ENCODE measurements at regions not wholly inside any gene's neighbourhood (a gene's known extent, or its start where the extent isn't known, plus 50 kb on each side); places are given as distances from the start of the nearest gene placed in this dataset.

DNA sequence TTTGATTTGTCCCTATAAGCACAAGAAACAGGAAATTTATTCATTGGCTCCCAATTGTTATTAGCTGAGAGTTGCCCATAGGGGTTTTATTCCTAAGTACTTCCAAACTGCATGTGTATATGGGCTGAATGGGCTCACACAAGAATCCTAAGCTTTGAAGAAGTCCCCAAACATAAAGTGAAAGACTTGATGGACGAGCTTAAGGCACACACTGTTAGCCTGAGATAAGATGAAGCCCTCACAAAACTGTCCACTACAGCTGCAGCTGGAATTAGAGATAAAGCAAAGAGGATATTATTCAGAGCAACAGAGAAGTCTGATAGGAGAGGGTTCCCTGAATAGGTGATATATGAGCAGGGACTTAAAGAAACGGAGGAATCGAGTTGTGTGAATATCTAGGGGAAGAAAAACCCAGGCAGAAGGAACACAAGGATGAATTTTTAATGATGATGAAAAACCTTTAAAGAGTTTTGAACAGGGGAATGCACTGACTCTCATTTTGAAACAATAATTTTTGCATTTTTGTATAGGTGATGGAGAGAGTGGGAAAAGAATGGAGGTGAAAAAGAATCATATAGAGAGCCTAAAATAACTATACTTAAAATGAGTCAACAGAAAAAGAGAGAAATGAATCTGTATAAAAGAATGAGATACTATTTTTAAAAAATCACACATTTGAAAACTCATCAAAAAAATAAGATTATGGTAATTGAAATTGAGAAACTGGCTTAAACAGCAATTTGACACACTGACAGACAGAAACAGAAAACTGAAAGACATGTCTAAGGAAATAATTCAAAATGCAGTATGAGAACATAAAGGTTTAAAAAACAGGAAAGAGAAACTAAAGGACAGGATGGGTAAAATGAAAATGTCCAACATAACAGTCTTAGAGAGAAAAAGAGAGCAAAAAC is 133.6 kb upstream of the POGK start (continued):
- TF ChIP-seq, protein P1, sequence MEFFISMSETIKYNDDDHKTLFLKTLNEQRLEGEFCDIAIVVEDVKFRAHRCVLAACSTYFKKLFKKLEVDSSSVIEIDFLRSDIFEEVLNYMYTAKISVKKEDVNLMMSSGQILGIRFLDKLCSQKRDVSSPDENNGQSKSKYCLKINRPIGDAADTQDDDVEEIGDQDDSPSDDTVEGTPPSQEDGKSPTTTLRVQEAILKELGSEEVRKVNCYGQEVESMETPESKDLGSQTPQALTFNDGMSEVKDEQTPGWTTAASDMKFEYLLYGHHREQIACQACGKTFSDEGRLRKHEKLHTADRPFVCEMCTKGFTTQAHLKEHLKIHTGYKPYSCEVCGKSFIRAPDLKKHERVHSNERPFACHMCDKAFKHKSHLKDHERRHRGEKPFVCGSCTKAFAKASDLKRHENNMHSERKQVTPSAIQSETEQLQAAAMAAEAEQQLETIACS (CRISPR knock-in tag; IDR thresholded peaks at IDR 0.05): no peak
- no peak for TF ChIP-seq FOXA3 (CRISPR knock-in tag; IDR thresholded peaks at IDR 0.05)
- no peak for TF ChIP-seq SRY (CRISPR knock-in tag; IDR thresholded peaks at IDR 0.05)
- TF ChIP-seq ZBTB1 (CRISPR knock-in tag; IDR thresholded peaks at IDR 0.05; ENCODE audit: borderline replicate concordance): no peak
- no peak for TF ChIP-seq ZNF382 (CRISPR knock-in tag; IDR thresholded peaks at IDR 0.05; ENCODE audit: borderline replicate concordance)
- TF ChIP-seq, protein P2, sequence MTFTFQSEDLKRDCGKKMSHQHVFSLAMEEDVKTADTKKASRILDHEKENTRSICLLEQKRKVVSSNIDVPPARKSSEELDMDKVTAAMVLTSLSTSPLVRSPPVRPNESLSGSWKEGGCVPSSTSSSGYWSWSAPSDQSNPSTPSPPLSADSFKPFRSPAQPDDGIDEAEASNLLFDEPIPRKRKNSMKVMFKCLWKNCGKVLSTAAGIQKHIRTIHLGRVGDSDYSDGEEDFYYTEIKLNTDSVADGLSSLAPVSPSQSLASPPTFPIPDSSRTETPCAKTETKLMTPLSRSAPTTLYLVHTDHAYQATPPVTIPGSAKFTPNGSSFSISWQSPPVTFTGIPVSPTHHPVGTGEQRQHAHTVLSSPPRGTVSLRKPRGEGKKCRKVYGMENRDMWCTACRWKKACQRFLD (CRISPR knock-in tag; IDR thresholded peaks at IDR 0.05; ENCODE audit: borderline replicate concordance): no peak
- no peak for TF ChIP-seq ZNF772 (CRISPR knock-in tag; IDR thresholded peaks at IDR 0.05)
- TF ChIP-seq FOXK1 (CRISPR knock-in tag; IDR thresholded peaks at IDR 0.05; ENCODE audit: borderline replicate concordance, low read depth): no peak
- TF ChIP-seq RCOR2 (CRISPR knock-in tag; IDR thresholded peaks at IDR 0.05): no peak
- TF ChIP-seq TAF1 (CRISPR knock-in tag; IDR thresholded peaks at IDR 0.05): no peak

DNA sequence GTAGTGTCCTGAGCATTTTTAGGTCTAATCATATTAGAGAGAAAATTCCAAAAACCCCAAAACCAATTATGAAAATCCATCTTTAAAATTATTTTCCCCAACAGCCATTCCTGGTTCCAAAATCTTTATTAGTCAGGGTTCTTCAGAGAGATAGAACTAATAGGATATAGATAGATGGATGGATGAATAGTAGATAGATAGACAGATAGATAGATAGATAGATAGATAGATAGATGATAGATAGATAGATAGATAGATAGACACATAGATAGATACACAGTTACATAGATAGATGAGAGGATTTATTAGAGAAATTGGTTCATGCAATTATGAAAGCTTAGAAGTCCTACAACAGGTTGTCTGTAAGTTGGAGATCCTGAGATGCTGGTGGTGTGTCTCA is 122.7 kb upstream of the POGK start:
- Histone ChIP-seq H3K9ac (ENCODE audit: insufficient read depth, low read depth, low read length) (no peak overlapping the region), H3K27ac (ENCODE audit: extremely low read length, insufficient read depth, low read length) (no peak overlapping the region), H3K4me2 (ENCODE audit: low read depth, low read length) (no peak overlapping the region), H3K4me3 (replicated peaks in 1 of 3; ENCODE audit: insufficient read depth in 1 of 3, low read depth in 2 of 3, low read length in 3 of 3) (no peak overlapping the region), H3K27me3 (ENCODE audit: control insufficient read depth in 1 of 2, insufficient read depth in 2 of 2, low read length in 2 of 2) (no peaks in the 10 kb centered on the region; a peak in 1 of 5 replicates), H3K4me1 (ENCODE audit: insufficient read depth, low read length) (no peaks in the 10 kb centered on the region), H4K20me1 (ENCODE audit: insufficient read depth, low read length) (no peaks in the 10 kb centered on the region), H3K36me3 (replicated peaks in 1 of 2; ENCODE audit: control insufficient read depth in 1 of 2, insufficient read depth in 2 of 2, low read length in 2 of 2) (no peaks in the 10 kb centered on the region), H2AFZ (ENCODE audit: low read length) (no peak overlapping the region), H3K9me3 (ENCODE audit: low read length) (peaks cover 40% of the 10 kb centered on the region), H3K79me2 (ENCODE audit: insufficient read depth, low read length) (no peaks in the 10 kb centered on the region)
- no TSS peak for BruUV-seq (replicated peaks)
- FAIRE-seq (no peak), ATAC-seq (no peak), DNase-seq (ENCODE audit: low spot score) (no peak)
- ChIA-PET CTCF (ENCODE audit: low intra/inter-chr PET ratio, low total read pairs) (no interaction called here), POLR2A (no interaction called here)
- intact Hi-C loops (cut with micrococcal nuclease; ENCODE audit: unreplicated experiment) (no loop called here), in situ Hi-C loops (cut with HindIII; ENCODE audit: extremely low pct_ligation_motif_present, low pct_unique_long_range_greater_than_20kb) (no loop called here)
- TF ChIP-seq ERF (CRISPR knock-in tag; IDR thresholded peaks at IDR 0.05): no peak
- TF ChIP-seq, protein P3, sequence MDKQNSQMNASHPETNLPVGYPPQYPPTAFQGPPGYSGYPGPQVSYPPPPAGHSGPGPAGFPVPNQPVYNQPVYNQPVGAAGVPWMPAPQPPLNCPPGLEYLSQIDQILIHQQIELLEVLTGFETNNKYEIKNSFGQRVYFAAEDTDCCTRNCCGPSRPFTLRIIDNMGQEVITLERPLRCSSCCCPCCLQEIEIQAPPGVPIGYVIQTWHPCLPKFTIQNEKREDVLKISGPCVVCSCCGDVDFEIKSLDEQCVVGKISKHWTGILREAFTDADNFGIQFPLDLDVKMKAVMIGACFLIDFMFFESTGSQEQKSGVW (CRISPR knock-in tag; IDR thresholded peaks at IDR 0.05; ENCODE audit: borderline replicate concordance): no peak
- no peak for TF ChIP-seq NAIF1 (CRISPR knock-in tag; IDR thresholded peaks at IDR 0.05; ENCODE audit: borderline replicate concordance)
- no peak for TF ChIP-seq MTA1 (CRISPR knock-in tag; IDR thresholded peaks at IDR 0.05; ENCODE audit: borderline replicate concordance)
- TF ChIP-seq BRCA1 (CRISPR knock-in tag; IDR thresholded peaks at IDR 0.05): no peak
- TF ChIP-seq KDM3A (CRISPR knock-in tag; IDR thresholded peaks at IDR 0.05; ENCODE audit: low read depth): no peak
- no peak for TF ChIP-seq MAFF (IDR thresholded peaks at IDR 0.05; ENCODE audit: low read depth, low read length)

Measured in HepG2 (cell line).